Pancreas (tissue), 10 donors: ENCODE measurements at regions not wholly inside any gene's neighbourhood (a gene's known extent, or its start where the extent isn't known, plus 50 kb on each side); places are given as distances from the start of the nearest gene placed in this dataset.
"Not testable (repeated sequence)": the region's sequence is repeated elsewhere in the genome, so short reads cannot be mapped to it uniquely, and the experiment has no call there.

Experiments used
- ATAC-seq, 4 donors: fragments of 200-7000 bp; cut with Tn5 transposase; one replicate each; pipeline versions ENCODE4 v1.8.0 to v1.9.1; 2020; ENCODE audit warnings: mild to moderate bottlenecking in 4 of 4, moderate library complexity in 4 of 4
- DNase-seq, 6 donors: peaks; one replicate each; pipeline ENCODE4 v3.0.0-alpha.2; 2020
- FAIRE-seq: peaks from 2 replicates; lab custom pipeline; 2012; peaks lifted over from hg19 to GRCh38; lab: Jason Lieb, UNC
- H3K27ac ChIP-seq, 4 donors: fragments of 200-600 bp; sonication (generic); 1 replicate in 3 of 4; 2 replicates in 1 of 4; pipeline versions ENCODE4 v1.5.0 to v1.8.0; 2020
- H3K27me3 ChIP-seq, 4 donors: fragments of 200-600 bp; one replicate each; pipeline ENCODE4 v1.8.0; 2021
- H3K36me3 ChIP-seq, 3 donors: fragments of 200-600 bp; sonication (generic) in 1 of 3; one replicate each; pipeline versions ENCODE4 v1.5.0 to v1.8.0; 2020 to 2021
- H3K4me1 ChIP-seq, 3 donors: fragments of 200-600 bp; one replicate each; pipeline ENCODE4 v1.8.0; 2021
- H3K4me3 ChIP-seq, 4 donors: fragments of 200-600 bp; sonication (generic) in 2 of 4; one replicate each; pipeline versions ENCODE4 v1.5.0 to v1.8.0; 2020 to 2021
- H3K9me3 ChIP-seq, 4 donors: fragments of 200-600 bp; one replicate each; pipeline ENCODE4 v1.8.0; 2021
- WGBS, 2 donors: extraction: QIAGEN DNeasy Blood & Tissue Kit; methylation state at CpG; one replicate each; pipeline ENCODE4 v1.1.7; 2013; 5-methylcytosine and 5-hydroxymethylcytosine counted together
- intact Hi-C, 3 donors: fragments of 100-400 bp; cut with DNase I; formaldehyde crosslinking; loops; one replicate each; pipeline versions ENCODE4 v1.11.1 to v1.14.2; 2022
- TF ChIP-seq, protein P1 (sequence below), 4 donors: fragments of 200-600 bp; sonication (generic) in 3 of 4; IDR thresholded peaks; one replicate each; pipeline versions ENCODE4 v1.5.0 to v1.8.0; 2021; ENCODE audit warnings: antibody characterized with exemption in 4 of 4
- donor health status: healthy with polysubstance abuse.
- donor health status: DM: no; HTN: no; CAD: no; lungs with moderate emphysema.
- donor health status: DM: no; HTN: no; CAD: no.
- donor health status: control.
- donor health status: control.
- donor health status: Bipolar disorder and iron deficiency.
- donor health status: DM: yes; HTN: yes; CAD: no.
- donor health status: DM: no; HTN: no; CAD: no.
- donor health status: DM: no; HTN: no; CAD: no.
- donor health status: DM: yes; HTN: yes; CAD: no.

DNA sequence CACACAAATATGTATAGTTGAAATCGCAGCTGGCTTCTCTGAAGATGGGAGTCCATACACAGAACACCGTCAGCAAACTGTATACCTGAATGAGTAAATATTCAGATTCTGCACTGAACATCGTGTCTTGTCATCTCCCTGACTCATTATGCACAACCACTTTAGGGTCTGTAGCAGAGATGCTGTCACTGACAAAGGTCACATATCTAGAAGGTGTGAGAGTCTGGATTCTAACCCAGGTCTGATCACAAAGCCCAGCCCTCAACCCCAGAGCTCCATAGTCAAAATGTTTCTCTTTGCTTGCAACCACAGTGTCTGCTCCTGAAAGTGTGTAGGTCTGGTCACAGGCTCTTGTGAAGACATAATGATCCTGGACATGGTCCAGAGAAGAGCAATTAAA lies 78.3 kb upstream of the PAX8 start:
- intact Hi-C loops: no loop called here
- no peak overlapping the region for H3K4me3 ChIP-seq
- no peak for FAIRE-seq
- H3K27me3 ChIP-seq: no peaks in the 10 kb centered on the region
- ATAC-seq: no peak
- H3K4me1 ChIP-seq: no peaks in the 10 kb centered on the region
- H3K36me3 ChIP-seq: no peaks in the 10 kb centered on the region
- TF ChIP-seq, protein P1, sequence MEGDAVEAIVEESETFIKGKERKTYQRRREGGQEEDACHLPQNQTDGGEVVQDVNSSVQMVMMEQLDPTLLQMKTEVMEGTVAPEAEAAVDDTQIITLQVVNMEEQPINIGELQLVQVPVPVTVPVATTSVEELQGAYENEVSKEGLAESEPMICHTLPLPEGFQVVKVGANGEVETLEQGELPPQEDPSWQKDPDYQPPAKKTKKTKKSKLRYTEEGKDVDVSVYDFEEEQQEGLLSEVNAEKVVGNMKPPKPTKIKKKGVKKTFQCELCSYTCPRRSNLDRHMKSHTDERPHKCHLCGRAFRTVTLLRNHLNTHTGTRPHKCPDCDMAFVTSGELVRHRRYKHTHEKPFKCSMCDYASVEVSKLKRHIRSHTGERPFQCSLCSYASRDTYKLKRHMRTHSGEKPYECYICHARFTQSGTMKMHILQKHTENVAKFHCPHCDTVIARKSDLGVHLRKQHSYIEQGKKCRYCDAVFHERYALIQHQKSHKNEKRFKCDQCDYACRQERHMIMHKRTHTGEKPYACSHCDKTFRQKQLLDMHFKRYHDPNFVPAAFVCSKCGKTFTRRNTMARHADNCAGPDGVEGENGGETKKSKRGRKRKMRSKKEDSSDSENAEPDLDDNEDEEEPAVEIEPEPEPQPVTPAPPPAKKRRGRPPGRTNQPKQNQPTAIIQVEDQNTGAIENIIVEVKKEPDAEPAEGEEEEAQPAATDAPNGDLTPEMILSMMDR (IDR thresholded peaks at IDR 0.05): no peak
- DNase-seq: no peak
- H3K27ac ChIP-seq: no peak overlapping the region
- H3K9me3 ChIP-seq: no peaks in the 10 kb centered on the region
- WGBS, 2 donors: 81 to 82% methylated on average over 3 of the region's 3 CpGs

GRCh38 chr2:113356284-113356683 lies 77.6 kb upstream of the PAX8 start:
- FAIRE-seq, H3K36me3 ChIP-seq, H3K27me3 ChIP-seq, H3K27ac ChIP-seq, H3K4me3 ChIP-seq, DNase-seq, intact Hi-C loops, H3K4me1 ChIP-seq, H3K9me3 ChIP-seq, ATAC-seq: not testable (repeated sequence)
- 89 to 93% methylated on average over 5 of the region's 5 CpGs for WGBS, 2 donors

- intact Hi-C loops, ATAC-seq: not testable (repeated sequence)
- 71% methylated on average over 8 of the region's 8 CpGs for WGBS, 2 donors
These were observed 76.8 kb upstream of the PAX8 start for GRCh38 chr2:113355339-113356015.

DNA sequence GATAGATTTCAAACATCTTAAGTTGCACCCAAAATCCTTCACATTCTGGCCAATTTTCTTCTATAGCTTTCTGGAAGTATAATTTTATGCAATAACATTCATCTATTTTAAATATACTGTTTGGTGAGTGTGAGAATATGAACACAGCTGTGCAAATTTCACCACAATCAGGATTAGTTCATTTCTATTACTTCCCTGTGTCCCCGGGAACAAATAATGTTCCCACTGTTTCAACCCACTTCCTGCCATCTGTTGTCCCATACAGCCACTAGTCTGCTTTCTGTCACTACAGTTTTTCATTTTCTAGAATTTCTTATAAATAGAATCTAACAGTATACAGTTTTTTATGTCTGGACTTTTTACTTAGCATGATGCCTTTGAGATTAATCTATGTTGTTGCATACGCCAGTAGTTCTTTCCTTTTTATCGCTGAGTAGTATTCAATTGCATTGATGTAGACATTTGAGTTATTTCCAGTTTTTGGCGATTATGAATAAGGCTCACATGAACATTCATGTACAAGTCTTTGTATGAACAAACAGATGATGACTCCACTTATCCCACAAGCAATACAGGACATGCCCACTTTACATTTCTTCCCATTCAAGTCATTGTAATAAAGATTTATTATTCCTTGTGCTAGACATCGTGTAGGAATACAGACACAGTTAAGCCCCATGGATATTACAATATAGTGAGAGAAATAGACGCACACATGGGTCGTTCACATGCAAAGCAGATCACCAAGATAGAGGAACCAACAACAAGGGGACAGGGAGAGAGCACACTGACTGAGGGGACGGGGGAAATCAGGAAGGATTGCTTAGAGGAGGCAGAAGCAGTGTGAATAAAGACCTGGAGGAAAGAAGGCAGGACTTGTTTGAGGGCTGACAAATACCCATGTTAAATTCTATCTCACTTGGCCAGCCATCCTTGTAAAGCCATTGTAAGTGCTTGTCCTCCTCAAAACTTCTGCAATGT lies 72.9 kb upstream of the PAX8 start:
- 59 to 61% methylated on average over 8 of the region's 8 CpGs for WGBS, 2 donors
- intact Hi-C loops: no loop called here
- no peak overlapping the region for H3K27ac ChIP-seq
- no peaks in the 10 kb centered on the region for H3K27me3 ChIP-seq
- no peak for ATAC-seq
- H3K36me3 ChIP-seq: no peaks in the 10 kb centered on the region
- no peaks in the 10 kb centered on the region for H3K9me3 ChIP-seq
- H3K4me1 ChIP-seq: no peaks in the 10 kb centered on the region
- TF ChIP-seq, protein P1 (IDR thresholded peaks at IDR 0.05): no peak
- no peak for DNase-seq
- H3K4me3 ChIP-seq: no peak overlapping the region
- no peak for FAIRE-seq

More at GRCh38 chr2:113355339-113356015, 76.8 kb upstream of the PAX8 start:
- not testable (repeated sequence) for H3K36me3 ChIP-seq, H3K4me1 ChIP-seq, H3K9me3 ChIP-seq, FAIRE-seq, DNase-seq, H3K27ac ChIP-seq, H3K27me3 ChIP-seq, H3K4me3 ChIP-seq

DNA sequence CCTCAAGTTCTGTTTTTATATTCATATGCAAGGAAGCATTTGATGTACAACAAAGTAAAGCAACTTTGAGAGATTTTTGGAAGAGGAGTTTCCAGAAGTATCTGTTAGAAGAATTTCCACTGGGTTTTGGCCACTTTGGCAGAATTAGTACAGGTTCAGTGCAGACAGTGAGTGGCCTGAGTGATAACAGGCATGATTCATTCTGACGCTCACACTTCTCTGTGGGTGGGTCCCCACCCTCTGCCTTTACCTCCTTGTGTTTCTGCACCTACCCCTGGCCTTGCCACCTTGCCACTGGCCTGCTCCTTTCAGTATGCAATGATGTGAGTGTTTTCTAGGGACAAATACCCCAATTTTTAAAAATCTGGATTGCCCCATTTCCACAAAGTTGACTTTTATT lies 65.1 kb upstream of the PAX8 start:
- H3K36me3 ChIP-seq, H3K27ac ChIP-seq, H3K9me3 ChIP-seq, intact Hi-C loops, H3K27me3 ChIP-seq, FAIRE-seq, H3K4me3 ChIP-seq, H3K4me1 ChIP-seq, ATAC-seq, DNase-seq: not testable (repeated sequence)
- WGBS, 2 donors: 86 to 95% methylated on average over 1 of the region's 1 CpG

GRCh38 chr2:113342650-113343049 lies 63.9 kb upstream of the PAX8 start:
- Histone ChIP-seq H3K36me3 (no peaks in the 10 kb centered on the region), H3K4me3 (no peak overlapping the region), H3K4me1 (no peaks in the 10 kb centered on the region), H3K9me3 (no peaks in the 10 kb centered on the region), H3K27ac (no peak overlapping the region), H3K27me3 (no peaks in the 10 kb centered on the region)
- FAIRE-seq (no peak), ATAC-seq (peak in 2 of 4 donors; percentile 64 to 79), DNase-seq (peak in 1 of 6 donors; percentile 20)
- WGBS, 2 donors: 54 to 61% methylated on average over 9 of the region's 9 CpGs
- intact Hi-C loops: no loop called here
- TF ChIP-seq, protein P1 (IDR thresholded peaks at IDR 0.05): no peak

GRCh38 chr2:113341870-113342253 lies 63.1 kb upstream of the PAX8 start:
- WGBS, 2 donors: 53 to 62% methylated on average over 3 of the region's 3 CpGs
- FAIRE-seq, H3K9me3 ChIP-seq, H3K27ac ChIP-seq, ATAC-seq, H3K36me3 ChIP-seq, H3K4me1 ChIP-seq, H3K4me3 ChIP-seq, DNase-seq, intact Hi-C loops, H3K27me3 ChIP-seq: not testable (repeated sequence)
